ENCODE measurements at regions not wholly inside any gene's neighbourhood (a gene's known extent, or its start where the extent isn't known, plus 50 kb on each side); places are given as distances from the start of the nearest gene placed in this dataset.

- TF ChIP-seq POLR2A (IDR thresholded peaks at IDR 0.05) (no peak), POLR2AphosphoS5 (IDR thresholded peaks at IDR 0.05) (no peak)
These were observed 166.7 kb upstream of the SNX2 start for GRCh38 chr5:122608222-122608621.

All from gastroesophageal sphincter (tissue), 2 donors.